LNCaP clone FGC (cell line): ENCODE measurements at regions not wholly inside any gene's neighbourhood (a gene's known extent, or its start where the extent isn't known, plus 50 kb on each side); places are given as distances from the start of the nearest gene placed in this dataset.

Source experiments
- DNase-seq: peaks from one replicate; pipeline ENCODE4 v3.0.0-alpha.2; 2011; ENCODE audit warnings: low read depth
- H3K4me3 ChIP-seq: 2 replicates; pipeline ENCODE4 v1.5.1; 2011; ENCODE audit warnings: mild to moderate bottlenecking, low read depth, low read length, control low read depth
- TF ChIP-seq, protein P1 (sequence below): IDR thresholded peaks from 2 replicates; pipeline ENCODE4 v1.5.1; 2012; ENCODE audit warnings: mild to moderate bottlenecking; ENCODE audit not compliant: control insufficient read depth, insufficient read depth; ENCODE audit errors: extremely low read depth

DNA sequence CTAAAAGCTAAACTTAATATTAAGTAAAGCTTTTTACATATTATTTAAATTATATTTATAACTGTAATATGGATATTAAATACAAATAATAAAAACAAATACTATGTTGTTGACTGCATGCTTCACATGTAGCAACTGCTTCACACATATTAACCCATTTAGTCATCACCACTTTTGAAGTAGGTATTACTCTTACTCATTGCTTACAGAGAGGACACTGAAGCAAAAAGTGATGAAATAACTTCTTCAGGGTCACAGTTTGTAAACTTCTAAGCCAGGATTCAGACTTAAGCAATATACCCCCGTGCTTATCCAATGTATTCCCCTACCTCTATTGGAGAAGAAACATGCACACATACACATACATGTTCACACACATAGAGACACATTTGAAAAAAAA, 166.6 kb downstream of the DKK2 start:
- DNase-seq, result no peak
- TF ChIP-seq, protein P1, sequence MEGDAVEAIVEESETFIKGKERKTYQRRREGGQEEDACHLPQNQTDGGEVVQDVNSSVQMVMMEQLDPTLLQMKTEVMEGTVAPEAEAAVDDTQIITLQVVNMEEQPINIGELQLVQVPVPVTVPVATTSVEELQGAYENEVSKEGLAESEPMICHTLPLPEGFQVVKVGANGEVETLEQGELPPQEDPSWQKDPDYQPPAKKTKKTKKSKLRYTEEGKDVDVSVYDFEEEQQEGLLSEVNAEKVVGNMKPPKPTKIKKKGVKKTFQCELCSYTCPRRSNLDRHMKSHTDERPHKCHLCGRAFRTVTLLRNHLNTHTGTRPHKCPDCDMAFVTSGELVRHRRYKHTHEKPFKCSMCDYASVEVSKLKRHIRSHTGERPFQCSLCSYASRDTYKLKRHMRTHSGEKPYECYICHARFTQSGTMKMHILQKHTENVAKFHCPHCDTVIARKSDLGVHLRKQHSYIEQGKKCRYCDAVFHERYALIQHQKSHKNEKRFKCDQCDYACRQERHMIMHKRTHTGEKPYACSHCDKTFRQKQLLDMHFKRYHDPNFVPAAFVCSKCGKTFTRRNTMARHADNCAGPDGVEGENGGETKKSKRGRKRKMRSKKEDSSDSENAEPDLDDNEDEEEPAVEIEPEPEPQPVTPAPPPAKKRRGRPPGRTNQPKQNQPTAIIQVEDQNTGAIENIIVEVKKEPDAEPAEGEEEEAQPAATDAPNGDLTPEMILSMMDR, result no peak
- H3K4me3 ChIP-seq, result no peak overlapping the region

DNA sequence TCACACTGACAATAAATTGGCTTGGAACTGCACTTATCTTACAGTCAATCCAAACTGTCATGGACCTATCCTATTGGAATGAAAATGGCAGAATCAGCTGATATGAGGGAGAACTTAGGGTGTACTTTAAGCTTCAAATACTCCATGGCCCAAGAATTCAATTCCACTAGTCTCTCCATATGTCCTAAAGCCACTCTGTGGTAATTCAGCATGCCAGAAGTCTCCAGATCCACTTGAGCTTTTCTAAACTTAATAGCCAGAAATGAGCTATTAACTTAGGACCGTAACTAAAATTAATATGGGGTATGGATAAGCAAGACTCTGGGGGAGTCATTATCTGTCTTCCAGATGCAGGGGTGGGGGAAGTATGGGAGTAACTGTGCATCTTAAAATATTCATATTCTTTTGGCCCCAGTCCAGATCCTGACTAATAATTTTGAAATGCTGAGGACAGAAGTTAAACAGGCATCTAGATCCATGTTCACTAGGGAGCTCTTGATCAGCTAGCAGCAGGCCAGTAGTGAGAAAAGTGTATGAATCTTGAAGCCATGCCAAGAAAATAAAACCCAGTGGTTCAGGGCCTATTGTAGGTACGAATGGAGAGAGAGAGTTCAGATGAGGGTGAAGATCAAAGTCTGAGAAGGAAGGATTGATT, 167.6 kb downstream of the DKK2 start:
- TF ChIP-seq, protein P1, result no peak
- no peak for DNase-seq
- no peak overlapping the region for H3K4me3 ChIP-seq

DNA sequence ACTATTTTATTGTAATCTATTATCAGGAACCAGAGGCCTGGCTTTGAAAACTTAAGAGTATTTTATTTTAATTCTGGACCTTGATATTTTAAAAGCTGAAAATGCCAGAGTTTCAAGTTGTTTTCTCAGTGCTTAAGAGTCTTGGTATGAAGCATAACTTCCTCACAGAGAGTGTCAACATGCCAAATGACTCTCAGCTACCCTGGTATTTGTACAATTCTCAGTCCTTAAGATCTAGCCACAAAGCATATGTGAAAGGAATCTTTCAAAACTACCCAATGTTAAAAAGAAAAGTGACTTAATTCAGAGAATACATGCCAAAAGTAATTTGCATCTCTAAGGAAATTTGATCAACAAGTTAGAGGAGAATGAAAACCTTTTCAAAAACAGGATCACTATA, 171.9 kb downstream of the DKK2 start:
- H3K4me3 ChIP-seq, result no peak overlapping the region
- TF ChIP-seq, protein P1, result no peak
- no peak for DNase-seq

DNA sequence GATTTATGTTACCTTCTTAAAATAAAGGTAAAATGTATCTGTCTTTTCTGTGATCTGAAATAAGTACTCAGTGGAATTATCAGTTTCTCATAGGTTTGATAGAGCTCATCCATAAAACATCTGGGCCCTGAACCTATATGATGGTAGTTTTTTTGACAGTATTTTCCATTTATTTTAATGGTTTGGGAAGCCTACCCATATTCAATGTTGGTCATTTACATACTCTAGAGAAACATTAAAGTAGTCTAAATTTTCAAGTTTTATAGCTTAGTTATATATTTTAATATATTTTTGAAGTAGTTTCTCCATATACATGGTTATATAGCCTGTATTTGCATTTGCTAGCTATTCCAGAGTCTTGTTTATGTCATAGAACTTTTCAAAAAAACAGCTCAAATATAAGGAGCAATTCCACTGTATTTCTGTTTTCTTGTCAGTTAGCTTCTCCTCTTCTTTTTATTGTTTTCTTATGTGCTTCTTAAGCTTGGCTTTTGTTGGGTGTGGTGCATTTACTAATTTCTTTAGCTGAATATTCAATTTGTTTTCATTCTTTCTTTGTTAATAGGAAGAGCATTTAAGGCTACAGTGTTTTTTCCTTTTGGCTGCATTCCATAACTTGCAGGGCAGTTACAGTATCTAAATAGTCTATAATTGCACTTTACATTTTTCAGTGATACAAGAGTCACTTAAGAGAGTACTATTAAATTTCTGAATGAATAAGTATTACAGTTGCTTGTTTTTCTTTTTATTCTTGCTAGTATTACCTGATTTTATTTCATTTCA, 181.4 kb downstream of the DKK2 start:
- DNase-seq, result no peak
- no peak overlapping the region for H3K4me3 ChIP-seq
- TF ChIP-seq, protein P1, result no peak

DNA sequence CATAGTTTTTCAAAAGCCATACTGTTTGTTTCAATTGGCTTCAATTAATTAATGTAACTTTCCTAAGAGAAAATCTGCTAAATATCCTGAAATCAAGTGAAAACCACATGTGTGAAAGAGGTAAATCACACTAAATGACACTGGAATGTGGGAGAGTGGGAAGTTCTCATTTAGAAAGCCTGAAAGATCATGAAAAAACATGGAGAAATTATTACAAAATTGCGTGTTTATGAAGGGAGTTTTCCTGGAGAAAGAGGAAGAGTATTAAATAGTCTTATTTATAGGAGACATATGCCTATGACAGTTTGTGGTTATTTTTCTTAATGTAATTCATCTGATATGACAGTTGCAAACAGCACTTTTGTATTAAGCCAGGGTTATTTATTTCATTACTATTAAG, 183.7 kb downstream of the DKK2 start:
- TF ChIP-seq, protein P1, result no peak
- no peak for DNase-seq
- no peak overlapping the region for H3K4me3 ChIP-seq

DNA sequence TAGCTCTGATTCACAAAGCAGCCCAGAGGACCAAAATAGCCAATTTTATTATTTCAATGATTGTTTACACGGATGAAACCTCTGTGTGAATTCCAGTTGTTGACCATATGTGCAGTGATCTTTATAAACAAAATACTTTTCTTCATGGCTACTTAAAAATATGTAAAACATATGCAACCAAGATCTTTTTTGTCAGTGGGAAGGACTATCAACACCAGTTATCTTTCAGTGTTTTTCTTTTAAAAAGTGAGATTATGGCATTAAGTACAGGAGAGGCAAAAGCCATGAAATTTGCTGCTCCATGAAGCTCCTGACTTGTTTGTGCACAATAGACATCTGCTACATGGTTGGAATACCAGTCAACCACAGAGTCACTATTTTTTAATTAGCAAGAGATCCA, 184.4 kb downstream of the DKK2 start:
- TF ChIP-seq, protein P1, result no peak
- no peak for DNase-seq
- no peak overlapping the region for H3K4me3 ChIP-seq
